Embryonic facial prominence (tissue), 1 donor: ENCODE measurements at regions not wholly inside any gene's neighbourhood (a gene's known extent, or its start where the extent isn't known, plus 50 kb on each side); places are given as distances from the start of the nearest gene placed in this dataset.

ENCODE experiments used
- DNase-seq: peaks from one replicate; pipeline ENCODE4 v3.0.0-alpha.2; 2016; ENCODE audit errors: extremely low spot score

DNA sequence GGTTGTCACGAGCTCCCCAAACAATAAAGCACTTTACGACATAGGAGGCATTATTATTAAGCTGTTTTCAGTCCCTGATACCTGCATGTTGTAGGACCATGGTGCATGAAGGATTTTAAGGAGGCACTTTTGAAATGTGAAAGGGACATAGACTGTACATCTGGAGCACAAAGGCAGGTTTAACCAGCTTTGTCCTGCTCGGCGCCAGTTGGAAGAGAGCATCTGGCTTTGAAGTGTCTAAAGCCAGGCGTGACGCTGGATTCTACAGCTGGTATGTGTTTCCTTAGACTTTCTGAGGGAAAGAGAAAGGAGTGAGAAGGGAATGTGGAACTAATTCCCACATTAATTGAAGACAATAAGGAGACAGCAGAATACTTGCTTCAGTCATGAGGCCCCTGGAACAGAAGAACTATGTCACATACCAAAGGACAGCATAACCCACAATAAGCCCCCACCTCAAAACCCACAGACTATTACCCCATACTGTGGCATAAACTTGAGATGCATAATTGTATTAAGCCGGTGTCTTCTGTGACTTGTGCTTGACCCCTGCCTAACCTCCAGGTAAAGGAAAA lies 381.0 kb upstream of the MEX3C start:
- no peak for DNase-seq

DNA sequence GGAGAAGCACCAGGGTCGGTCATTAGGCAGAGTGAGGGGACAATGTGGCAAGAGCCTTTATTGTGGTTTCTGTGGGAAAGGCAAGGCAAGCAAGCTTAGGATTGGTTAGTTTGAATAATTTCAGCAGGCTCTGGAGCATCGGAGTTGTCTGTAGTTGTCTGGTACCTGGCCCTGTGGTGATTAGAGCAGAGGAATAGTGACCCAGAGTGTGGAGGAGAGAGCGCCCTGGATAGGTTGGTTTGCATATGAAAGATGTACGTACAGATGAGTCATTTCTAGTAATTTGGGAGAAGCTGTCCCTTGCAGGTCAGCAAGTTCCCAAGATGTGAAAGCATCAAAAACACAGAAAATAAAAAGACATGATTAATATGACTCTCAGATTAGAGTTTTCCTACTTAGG lies 383.1 kb upstream of the MEX3C start:
- DNase-seq, result no peak

DNA sequence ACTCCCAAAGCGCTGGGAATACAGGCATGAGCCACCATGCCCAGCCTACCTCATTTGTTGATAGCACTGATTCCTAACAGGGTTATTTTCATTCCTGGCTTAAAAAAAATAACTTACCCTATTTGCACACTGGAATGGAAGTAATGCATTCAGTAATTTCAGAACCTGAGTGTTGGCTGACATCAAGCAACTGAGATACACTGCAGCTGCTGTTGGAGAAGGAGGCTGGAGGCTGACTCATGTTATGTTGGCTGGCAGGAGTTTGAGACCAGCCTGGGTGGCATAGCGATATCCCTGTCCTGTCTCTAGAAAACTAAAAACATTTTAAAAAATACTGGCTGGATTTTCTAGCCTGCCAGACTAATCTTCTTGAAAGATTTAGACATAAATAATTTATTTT lies 385.1 kb upstream of the MEX3C start:
- DNase-seq, result no peak

DNA sequence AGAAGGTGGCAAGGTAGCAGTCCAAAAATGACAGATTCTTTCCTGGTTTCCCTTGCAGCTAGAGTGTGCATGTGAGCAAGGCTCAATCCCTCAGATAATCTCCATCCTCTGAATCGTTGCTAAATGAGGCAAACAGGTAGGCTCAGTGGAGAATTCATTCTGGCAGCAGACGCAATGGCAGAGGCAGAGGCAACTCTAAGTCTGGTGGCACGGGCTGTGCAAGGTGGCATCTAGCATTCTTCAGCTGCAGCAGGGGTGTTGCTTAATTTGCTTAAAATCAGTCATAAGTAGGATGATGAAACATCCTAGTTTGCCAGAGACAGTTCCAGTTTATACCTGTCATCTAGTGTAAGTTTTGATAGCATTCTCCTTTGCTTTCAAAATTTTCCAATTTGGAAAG lies 391.1 kb upstream of the MEX3C start:
- DNase-seq, result no peak

DNA sequence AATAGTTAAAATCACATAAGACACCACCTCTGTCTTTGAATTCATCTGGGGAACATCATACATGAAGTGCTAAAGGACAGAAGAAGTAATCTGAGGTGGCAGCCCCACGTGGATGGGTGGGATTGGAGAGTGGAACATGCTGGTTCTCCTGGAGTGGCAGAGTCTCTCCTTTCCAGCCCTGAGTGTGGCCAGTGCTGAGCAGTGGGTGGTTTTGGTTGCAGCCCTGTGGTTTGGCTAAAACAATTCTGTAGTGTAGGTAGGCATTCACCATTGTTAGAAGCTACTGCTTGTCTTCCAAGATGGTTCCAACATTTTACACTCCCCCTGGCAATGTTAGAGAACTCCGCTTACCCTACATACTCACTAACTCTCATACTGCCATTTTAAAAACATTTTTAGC lies 396.4 kb upstream of the MEX3C start:
- no peak for DNase-seq

DNA sequence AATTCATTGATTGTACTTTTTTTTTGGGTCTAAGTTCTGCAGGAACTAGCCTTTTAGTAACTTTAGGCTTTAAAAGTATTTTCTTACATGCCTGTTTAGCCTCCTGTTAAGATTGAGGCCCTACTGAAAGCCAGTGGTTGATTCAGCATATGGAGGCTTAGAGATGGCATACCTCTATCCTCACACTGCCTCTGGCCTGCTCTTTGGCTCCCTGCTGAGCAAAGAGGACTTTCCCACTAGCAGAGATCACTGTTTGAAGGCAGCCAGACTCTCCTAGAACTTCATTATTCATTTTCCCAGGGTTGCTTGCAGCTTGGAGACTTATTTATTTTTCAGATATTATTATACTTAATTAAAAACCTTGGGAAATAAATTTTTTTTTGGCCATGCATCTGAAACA lies 405.6 kb upstream of the MEX3C start:
- no peak for DNase-seq

DNA sequence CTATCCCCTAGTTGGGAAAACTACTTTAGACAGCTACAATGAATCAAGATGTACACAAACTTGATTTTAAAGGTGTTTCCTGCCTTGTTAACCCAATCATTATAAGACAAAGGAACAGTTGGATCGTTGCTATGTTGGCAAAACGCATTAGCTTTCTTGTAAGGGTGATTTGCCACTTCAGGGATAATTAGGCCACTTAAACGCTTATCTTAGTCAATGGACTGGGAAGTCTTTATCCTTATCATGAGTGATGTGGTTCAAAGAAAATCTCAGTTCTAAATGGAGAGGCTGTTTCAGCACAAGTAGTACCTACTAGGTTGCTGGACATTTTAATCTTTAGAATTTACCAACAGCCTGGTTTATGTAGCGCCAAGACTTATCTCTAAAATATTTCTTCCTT lies 406.1 kb upstream of the MEX3C start:
- no peak for DNase-seq

DNA sequence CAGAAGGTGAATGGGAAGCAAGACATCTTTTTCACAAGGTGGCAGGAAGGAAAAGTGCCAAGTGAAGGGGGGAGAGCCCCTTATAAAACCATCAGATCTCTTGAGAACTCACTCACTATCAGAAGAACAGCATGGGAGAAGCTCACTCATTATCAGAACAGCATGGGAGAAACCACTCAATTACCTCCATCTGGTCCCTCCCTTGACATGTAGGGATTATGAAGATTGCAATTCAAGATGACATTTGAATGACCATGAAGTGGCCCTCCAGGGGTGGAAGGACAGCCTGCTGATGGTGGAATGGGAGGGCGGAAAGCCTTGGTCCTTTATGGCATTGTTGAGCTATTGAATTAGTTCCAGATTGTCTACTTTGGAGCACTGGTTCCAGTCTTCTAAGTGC lies 413.0 kb upstream of the MEX3C start:
- no peak for DNase-seq

DNA sequence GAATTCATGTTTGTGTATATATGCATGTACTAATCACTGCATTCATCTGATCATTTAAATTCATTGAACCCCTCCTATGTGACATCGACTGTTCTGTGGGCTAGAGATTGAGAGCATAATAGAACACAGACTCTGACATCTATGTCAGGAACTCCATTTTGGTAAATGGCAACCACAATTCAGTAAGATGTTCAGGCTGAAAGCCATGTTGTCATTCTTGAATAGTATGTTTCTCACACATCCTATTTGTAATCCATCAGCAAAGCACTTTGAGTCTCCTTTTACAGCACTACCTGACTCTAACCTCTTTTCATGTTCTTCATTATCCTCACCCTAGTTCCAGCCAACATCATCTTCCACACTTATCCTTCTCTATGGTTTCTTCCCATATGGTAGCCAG lies 413.8 kb upstream of the MEX3C start:
- no peak for DNase-seq

DNA sequence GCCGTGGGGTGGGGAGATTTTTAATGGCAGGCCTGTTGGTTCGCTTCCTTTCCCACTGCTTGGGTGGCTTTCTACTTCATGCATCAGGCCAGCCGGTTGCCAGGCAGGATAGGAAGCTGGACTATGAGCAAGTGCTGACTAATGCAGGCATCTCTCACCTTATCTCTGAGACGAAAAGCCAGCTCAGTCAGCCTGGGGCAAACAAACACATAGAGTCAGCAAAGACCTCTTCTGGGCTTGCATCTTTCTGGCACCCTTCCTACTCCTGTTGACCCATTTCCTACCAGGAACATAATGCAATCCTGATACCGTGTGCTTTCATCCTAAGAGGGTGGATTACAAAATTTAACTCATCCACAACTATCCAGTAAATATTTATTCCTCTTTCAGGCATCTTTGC lies 416.6 kb upstream of the MEX3C start:
- no peak for DNase-seq

DNA sequence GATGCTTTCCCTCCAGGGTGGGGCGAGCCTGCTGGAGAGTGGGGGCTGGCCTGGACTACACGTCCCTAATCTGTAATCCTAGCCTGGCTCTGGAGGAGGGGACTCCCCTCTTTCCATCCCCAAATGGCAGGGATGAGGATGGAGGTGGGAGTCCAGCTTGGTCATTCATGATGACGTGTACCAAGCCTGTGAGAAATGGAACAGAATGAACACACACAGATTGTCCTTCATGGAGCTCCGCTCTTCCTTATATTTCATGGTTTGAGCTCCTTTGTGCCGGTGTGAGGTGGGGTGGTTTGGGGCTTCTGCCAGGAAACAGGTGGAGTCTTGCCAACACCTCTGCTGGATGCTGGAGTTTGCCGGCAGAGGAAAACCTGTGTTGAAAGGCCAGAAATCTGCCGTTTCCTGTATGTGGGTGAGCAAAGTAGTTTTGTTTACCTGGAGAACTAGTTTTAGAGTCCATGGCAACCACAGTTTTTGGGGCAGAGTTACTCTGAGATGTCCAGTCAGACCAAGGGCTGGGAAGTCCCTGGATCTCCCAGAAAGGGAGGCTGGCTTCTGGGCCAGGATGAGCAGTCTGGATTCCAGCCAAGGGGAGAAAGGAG lies 417.6 kb upstream of the MEX3C start:
- no peak for DNase-seq

DNA sequence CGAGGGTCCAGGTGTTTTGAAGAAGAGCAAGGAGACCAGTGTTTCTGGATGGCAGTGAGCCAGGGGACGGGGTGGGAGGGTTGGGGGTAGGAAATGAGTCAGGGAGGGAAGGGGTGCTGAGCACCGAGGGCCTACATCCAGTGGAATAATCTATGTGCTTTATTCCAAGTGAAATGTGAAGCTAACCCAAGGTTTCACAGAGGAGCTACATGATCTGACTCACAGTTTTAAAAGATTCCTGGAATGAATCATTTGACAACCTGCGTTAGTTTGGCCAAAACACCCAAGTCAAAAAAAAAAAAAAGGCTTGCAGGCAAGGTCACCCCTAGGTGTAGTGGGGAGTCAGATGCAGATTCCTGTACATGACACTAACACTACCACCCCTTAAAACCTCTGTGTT lies 419.7 kb upstream of the MEX3C start:
- DNase-seq, result no peak

DNA sequence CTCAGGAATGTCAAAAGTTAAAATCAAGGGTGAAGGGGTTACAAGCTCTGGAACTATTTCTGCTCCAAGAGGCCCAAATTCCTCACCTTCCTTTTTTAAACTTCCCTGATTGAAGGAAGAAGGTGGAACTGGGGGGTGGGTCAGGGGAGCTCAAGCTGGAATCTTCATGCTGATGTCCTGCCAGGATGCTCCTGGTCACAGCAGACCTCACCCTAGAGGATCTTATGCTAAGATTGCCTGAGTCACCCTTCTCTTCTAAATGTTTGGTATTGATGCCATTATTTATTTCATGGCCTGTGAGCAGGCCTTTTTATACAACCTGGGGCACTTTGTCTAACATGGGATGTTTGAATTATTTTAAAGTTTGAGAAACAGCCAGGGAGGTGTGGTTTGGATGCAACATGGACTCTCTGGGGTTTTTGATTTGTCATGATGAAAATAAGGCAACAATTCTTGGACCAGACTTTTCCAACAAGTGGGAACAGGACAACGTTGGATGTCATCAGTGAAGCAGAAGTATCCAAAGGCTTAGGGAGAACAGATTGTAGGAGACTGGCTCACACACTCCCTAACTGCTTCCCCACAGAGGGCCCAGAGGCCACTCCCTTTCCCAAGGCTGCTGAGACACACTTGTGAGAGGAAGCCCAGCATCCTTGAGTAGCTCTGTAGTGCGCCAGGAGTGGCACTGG lies 420.2 kb upstream of the MEX3C start:
- DNase-seq, result no peak

DNA sequence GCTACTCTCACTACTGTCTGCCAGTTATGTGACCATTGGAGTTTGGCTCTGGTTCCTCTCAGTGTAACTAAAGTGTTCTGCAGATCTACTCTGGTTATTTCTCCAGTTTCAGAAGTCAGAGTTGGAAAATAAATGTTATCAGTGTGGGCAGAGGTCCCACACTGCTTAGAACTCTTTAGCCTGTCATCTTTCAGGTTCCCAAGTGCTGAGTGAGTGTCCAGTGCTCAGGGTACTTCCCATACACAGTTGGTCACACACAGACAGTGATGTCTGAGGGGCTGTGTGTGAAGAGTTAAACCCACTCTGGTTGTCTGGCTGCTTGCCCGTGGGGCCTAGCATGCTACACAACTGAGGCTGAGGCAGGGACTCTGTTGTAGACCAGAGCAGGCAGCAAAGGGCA lies 421.8 kb upstream of the MEX3C start:
- no peak for DNase-seq

DNA sequence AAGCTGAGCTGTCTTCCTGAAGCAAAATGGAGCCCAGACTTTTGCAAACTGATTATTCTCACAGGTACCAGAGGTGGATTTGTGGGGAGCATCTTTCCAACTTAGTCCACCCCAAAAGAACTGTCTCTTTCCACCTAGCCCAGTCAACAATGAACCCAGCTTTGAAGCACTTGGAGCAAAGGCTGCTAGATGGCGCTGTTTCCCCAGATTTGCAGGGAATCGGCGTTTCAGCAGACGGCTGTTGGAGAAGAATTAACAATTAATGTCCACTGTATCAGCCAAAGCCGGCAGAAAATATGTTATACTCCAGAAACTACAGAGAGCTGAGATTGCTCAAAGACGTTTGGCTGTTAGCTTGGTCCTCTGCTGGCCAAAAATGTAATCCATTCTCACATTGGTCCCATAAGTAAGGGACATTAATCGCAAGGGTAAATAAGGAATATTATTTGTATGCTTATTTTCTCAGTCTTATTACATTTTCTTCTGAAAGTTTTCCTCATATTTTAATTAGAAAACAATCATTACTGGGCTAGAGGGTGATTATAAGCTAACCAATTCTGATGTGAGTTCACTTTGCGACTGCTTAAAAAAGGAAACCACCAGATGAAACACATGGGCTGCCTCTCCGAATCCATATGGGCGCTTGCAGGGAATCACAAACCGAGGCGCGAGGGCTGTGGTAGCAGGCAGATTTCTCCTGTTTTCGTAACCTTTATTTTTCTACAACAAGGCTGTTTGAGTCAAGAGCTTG lies 423.8 kb upstream of the MEX3C start:
- peak; percentile 60 for DNase-seq

DNA sequence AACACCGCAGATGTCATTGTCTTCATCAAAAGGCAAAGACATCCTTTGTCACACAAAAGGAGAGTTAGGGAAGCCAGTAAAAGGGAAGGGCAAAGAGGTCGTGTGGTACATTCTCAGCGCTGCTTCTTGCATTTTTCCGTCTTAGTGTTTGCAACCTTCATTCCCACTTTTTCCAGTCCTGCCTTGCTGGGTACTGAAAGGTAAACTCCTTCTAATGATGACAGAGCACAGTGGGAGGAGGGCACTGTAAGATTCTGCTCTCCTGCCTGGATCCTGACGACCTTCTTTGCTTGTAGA lies 424.3 kb upstream of the MEX3C start:
- no peak for DNase-seq

DNA sequence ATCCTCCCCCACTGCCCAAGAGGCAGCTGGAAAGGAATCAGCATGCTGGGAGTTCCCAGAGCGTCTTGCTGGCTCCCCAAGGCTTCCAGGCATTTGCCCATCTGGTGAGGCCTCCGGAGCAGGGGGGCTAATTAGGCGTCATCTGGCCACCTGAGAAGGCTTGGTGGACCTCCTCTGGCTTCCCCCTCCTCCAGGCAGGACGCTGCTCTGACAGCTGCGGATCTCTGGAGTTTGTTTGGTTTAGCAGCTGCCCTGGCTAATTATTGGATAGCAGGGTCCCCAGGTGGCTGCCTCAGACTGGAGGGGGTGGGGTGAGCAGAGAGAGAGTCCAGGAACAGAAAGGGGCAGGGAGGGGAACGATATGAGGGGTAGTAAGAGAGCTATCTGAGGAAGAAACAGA lies 425.2 kb upstream of the MEX3C start:
- DNase-seq, result no peak

DNA sequence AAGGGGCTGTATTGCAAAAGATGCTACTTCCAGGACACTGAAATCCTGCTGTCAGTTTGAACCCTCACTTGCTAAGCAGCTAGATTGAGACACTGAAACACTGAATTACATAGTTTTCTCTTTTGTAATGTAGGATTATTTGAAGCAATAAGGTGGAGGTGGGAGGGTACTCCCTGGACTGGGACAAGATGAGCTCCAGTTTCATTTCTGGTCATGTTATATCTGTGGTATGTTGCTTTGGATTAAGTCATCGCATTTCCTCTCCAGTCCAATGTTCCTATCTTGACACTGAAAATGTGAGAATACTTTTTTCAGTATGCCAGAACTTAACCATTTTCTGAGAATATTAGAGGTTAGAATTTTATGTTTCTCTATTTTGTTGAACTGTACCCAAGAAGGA lies 426.2 kb upstream of the MEX3C start:
- DNase-seq, result no peak

DNA sequence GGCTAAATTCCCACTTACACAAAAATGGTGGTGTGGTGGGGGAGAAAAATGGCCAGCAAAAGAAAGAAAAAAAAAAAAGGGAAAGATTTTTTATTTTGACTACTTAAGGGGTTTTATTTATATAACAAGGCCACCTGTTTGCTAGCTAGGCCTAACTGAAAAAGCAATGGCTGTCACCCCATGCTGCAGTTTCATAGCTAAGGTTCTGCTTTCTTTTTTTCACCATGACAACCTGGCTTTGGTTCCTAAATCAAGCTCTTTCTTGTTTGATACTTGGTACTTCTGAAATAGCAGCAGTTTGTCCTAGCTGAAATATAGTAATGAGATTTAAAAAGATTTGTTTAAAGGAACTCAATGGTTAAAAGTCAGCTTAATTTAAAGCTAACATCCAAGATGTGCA lies 433.2 kb upstream of the MEX3C start:
- DNase-seq, result no peak

DNA sequence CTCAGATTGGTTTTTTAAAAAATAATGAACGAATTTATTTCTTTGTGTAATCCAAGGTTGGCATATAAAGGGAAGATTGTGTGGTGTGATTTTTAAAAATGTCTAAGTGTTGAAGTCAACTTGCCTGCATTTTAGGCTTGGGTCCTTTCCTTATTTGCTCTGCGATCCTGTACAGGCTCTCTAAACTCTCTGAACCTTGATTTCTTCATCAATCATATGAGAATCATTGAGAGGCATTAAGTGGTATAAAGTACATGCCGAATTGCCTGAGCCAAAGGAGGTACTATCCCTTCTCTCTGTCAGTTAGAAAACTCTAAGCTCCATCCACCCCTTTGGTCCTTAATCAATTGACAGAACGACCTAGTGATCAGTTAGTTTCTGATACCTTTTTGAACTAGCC lies 440.4 kb upstream of the MEX3C start:
- no peak for DNase-seq

DNA sequence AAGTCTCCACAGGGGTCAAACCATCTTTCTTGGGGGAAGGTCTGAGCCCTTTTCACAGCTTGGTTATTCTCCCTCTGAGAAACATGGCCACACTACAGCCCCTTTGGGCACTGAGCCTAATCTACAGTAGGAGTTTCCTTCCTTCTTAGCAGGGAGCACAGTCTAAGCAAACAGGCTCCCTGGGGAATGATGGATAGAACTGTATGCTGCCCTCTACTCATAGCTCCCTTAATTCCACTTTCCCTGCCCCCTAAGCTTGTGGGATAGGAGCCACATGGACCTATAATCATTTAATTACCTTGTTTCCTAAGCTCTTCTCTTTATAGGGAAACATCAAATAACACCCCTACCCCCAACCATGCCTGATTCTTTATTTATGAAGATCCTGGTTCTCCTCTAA lies 442.1 kb upstream of the MEX3C start:
- DNase-seq, result no peak

DNA sequence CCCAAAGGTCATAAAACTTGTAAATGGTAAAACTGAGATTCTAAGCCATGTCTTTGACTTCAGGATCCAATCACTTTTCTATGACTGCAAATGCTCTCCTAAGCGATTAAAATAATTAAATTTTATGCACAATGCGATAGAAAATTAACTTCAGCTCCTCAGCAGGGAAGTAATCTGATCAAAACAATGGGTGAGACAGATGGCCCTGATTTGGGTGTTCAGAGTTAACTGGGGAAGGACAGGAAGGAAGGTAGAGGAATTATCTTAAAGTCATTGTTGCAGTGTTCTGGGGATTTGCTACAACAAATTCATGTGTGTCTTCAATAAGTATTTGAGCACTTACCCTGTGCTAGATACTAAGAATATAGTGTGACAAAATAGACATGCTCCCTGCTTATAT lies 446.0 kb upstream of the MEX3C start:
- DNase-seq, result no peak

DNA sequence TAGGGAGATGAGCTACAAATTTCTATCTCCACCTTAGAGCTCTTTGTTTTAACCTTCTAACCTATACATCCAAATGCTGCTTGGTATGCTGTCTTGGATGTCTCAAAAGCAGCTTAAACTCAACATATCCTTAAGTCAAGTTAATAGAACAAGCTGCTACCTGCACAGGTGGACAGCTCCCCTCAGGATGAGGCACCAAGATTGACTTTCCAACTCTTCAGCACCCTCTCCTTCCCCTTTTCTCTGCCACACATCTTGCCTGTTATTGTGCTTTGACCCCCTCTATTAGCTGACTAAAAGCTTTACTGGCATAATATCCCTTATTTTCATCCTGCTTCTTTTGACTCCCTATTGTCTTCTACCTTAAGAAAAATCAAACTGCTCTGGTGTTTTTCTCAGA lies 448.1 kb upstream of the MEX3C start:
- DNase-seq, result no peak
